Peyer's patch (tissue), 4 donors: ENCODE measurements at regions not wholly inside any gene's neighbourhood (a gene's known extent, or its start where the extent isn't known, plus 50 kb on each side); places are given as distances from the start of the nearest gene placed in this dataset.

Source experiments
- POLR2A ChIP-seq, 2 donors: fragments of 450-650 bp; IDR thresholded peaks; one replicate each; pipeline ENCODE4 v1.5.1; 2017; ENCODE audit warnings: antibody characterized with exemption in 2 of 2, mild to moderate bottlenecking in 2 of 2, moderate library complexity in 2 of 2
- TF ChIP-seq, protein P1 (sequence below), 6 experiments: fragments of 450-650 bp in 4 of 6; fragments of 200-600 bp in 2 of 6; sonication (generic) in 1 of 6; IDR thresholded peaks; one replicate each; pipeline ENCODE4 v1.5.1; 2017 to 2019; ENCODE audit warnings: antibody characterized with exemption in 6 of 6, mild to moderate bottlenecking in 3 of 6, moderate library complexity in 1 of 6

DNA sequence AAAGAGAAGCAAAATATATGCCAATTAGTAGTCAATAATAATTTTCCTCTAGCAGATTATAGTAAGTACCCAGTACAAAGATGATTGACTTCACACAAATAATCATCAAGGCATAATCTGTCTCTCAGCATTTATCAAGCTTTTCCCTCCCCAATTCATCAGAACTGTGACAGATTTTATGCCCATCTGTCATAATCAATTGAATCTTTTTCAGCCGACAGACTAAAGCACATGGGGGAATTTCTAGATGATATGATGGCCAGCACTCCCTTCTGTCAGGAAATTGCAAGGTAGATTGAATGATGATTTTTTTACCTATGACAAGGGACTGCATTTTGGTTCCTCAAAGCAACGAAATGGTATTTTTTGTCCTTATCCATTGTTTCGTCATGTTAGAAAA is 227.1 kb upstream of the CYLC2 start:
- TF ChIP-seq, protein P1, sequence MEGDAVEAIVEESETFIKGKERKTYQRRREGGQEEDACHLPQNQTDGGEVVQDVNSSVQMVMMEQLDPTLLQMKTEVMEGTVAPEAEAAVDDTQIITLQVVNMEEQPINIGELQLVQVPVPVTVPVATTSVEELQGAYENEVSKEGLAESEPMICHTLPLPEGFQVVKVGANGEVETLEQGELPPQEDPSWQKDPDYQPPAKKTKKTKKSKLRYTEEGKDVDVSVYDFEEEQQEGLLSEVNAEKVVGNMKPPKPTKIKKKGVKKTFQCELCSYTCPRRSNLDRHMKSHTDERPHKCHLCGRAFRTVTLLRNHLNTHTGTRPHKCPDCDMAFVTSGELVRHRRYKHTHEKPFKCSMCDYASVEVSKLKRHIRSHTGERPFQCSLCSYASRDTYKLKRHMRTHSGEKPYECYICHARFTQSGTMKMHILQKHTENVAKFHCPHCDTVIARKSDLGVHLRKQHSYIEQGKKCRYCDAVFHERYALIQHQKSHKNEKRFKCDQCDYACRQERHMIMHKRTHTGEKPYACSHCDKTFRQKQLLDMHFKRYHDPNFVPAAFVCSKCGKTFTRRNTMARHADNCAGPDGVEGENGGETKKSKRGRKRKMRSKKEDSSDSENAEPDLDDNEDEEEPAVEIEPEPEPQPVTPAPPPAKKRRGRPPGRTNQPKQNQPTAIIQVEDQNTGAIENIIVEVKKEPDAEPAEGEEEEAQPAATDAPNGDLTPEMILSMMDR (IDR thresholded peaks at IDR 0.05), result no peak
- TF ChIP-seq POLR2A (IDR thresholded peaks at IDR 0.05), result no peak
